Loucy (cell line): ENCODE measurements at regions not wholly inside any gene's neighbourhood (a gene's known extent, or its start where the extent isn't known, plus 50 kb on each side); places are given as distances from the start of the nearest gene placed in this dataset.

Source experiments
- H2AFZ ChIP-seq: fragments of 200-600 bp; sonication (generic); 2 replicates; pipeline ENCODE4 v1.6.0; 2016; ENCODE audit warnings: antibody characterized with exemption, mild to moderate bottlenecking, low read length, moderate library complexity
- H3F3A ChIP-seq: fragments of 200-600 bp; 2 replicates; pipeline ENCODE4 v1.6.0; 2016; ENCODE audit warnings: antibody characterized with exemption, low read depth, mild to moderate bottlenecking
- H3K27me3 ChIP-seq: fragments of 200-600 bp; sonication (generic); 2 replicates; pipeline ENCODE4 v1.6.1; 2014; ENCODE audit warnings: low read length, mild to moderate bottlenecking; ENCODE audit not compliant: insufficient read depth, poor library complexity, severe bottlenecking
- H3K36me3 ChIP-seq: fragments of 200-600 bp; sonication (generic); 2 replicates; pipeline ENCODE4 v1.6.1; 2016; ENCODE audit warnings: low read length; ENCODE audit not compliant: insufficient read depth
- H3K4me1 ChIP-seq: fragments of 200-600 bp; sonication (generic); 2 replicates; pipeline ENCODE4 v1.5.1; 2014; ENCODE audit warnings: low read length, mild to moderate bottlenecking; ENCODE audit not compliant: insufficient read depth, poor library complexity, severe bottlenecking
- H3K4me2 ChIP-seq: fragments of 200-600 bp; sonication (generic); 2 replicates; pipeline ENCODE4 v1.6.0; 2014; ENCODE audit warnings: antibody characterized with exemption, low read length, low read depth, mild to moderate bottlenecking; ENCODE audit not compliant: poor library complexity, severe bottlenecking
- H3K4me3 ChIP-seq: fragments of 200-600 bp; sonication (generic); 2 replicates; pipeline ENCODE4 v1.5.1; 2014; ENCODE audit warnings: low read length, mild to moderate bottlenecking, mixed read lengths; ENCODE audit not compliant: poor library complexity, severe bottlenecking
- H3K79me2 ChIP-seq: fragments of 200-600 bp; sonication (generic); 2 replicates; pipeline ENCODE4 v1.6.1; 2014; ENCODE audit warnings: low read length; ENCODE audit not compliant: insufficient read depth
- H3K9ac ChIP-seq: fragments of 200-600 bp; sonication (generic); 2 replicates; pipeline ENCODE4 v1.6.0; 2014; ENCODE audit warnings: mild to moderate bottlenecking, low read depth, low read length, moderate library complexity; ENCODE audit not compliant: poor library complexity, severe bottlenecking
- H3K9me2 ChIP-seq: fragments of 200-600 bp; sonication (generic); replicated peaks from 2 replicates; pipeline ENCODE4 v1.6.1; 2016; ENCODE audit warnings: low read depth, low read length, mixed read lengths
- H3K9me3 ChIP-seq: fragments of 200-600 bp; sonication (generic); 2 replicates; pipeline ENCODE4 v1.6.1; 2014; ENCODE audit warnings: mild to moderate bottlenecking, antibody characterized with exemption, low read length, low read depth; ENCODE audit not compliant: insufficient read depth
- H4K20me1 ChIP-seq: fragments of 200-600 bp; sonication (generic); 2 replicates; pipeline ENCODE4 v1.6.0; 2014; ENCODE audit warnings: antibody characterized with exemption, low read length, mild to moderate bottlenecking; ENCODE audit not compliant: insufficient read depth, poor library complexity, severe bottlenecking
- CTCF ChIP-seq: fragments of 200-600 bp; sonication (generic); conservative IDR thresholded peaks from 2 replicates; pipeline ENCODE4 v1.5.1; 2014; ENCODE audit warnings: mild to moderate bottlenecking, antibody characterized with exemption, low read length
- EZH2phosphoT487 ChIP-seq: fragments of 200-600 bp; IDR thresholded peaks from 2 replicates; pipeline ENCODE4 v1.6.1; 2018; ENCODE audit warnings: antibody characterized with exemption, mild to moderate bottlenecking, moderate library complexity, borderline replicate concordance

- Histone ChIP-seq H3K9me3 (no peaks in the 10 kb centered on the region), H3K4me2 (no peak overlapping the region), H3K9ac (no peak overlapping the region), H3F3A (no peaks in the 10 kb centered on the region), H2AFZ (no peak overlapping the region), H3K4me1 (no peaks in the 10 kb centered on the region), H3K9me2 (no peaks in the 10 kb centered on the region), H3K36me3 (no peaks in the 10 kb centered on the region), H3K79me2 (no peaks in the 10 kb centered on the region), H3K4me3 (no peak overlapping the region), H3K27me3 (no peaks in the 10 kb centered on the region), H4K20me1 (no peaks in the 10 kb centered on the region)
- TF ChIP-seq CTCF: no peak
- TF ChIP-seq EZH2phosphoT487: no peak
These were observed 124.2 kb upstream of the ZBTB40 start for GRCh38 chr1:22327411-22327810.

GRCh38 chr1:22328331-22329147 is 123.1 kb upstream of the ZBTB40 start:
- H3K9ac ChIP-seq: no peak overlapping the region
- TF ChIP-seq CTCF: no peak
- TF ChIP-seq EZH2phosphoT487: no peak
- H4K20me1 ChIP-seq: no peaks in the 10 kb centered on the region
- H3K27me3 ChIP-seq: no peaks in the 10 kb centered on the region
- no peak overlapping the region for H3K4me2 ChIP-seq
- no peaks in the 10 kb centered on the region for H3K9me3 ChIP-seq
- no peaks in the 10 kb centered on the region for H3K4me1 ChIP-seq
- H3K79me2 ChIP-seq: no peaks in the 10 kb centered on the region
- no peaks in the 10 kb centered on the region for H3K36me3 ChIP-seq
- H3K9me2 ChIP-seq: no peaks in the 10 kb centered on the region
- no peak overlapping the region for H2AFZ ChIP-seq
- no peaks in the 10 kb centered on the region for H3F3A ChIP-seq
- H3K4me3 ChIP-seq: no peak overlapping the region

- no peaks in the 10 kb centered on the region for H4K20me1 ChIP-seq
- no peak overlapping the region for H3K9ac ChIP-seq
- H3F3A ChIP-seq: no peaks in the 10 kb centered on the region
- H3K79me2 ChIP-seq: no peaks in the 10 kb centered on the region
- H3K9me3 ChIP-seq: no peaks in the 10 kb centered on the region
- no peaks in the 10 kb centered on the region for H3K27me3 ChIP-seq
- H3K4me1 ChIP-seq: no peaks in the 10 kb centered on the region
- no peak overlapping the region for H3K4me3 ChIP-seq
- H3K4me2 ChIP-seq: no peak overlapping the region
- no peak overlapping the region for H2AFZ ChIP-seq
- H3K36me3 ChIP-seq: no peaks in the 10 kb centered on the region
- no peaks in the 10 kb centered on the region for H3K9me2 ChIP-seq
- TF ChIP-seq EZH2phosphoT487 (no peak), CTCF (no peak)
These were observed 122.5 kb upstream of the ZBTB40 start for GRCh38 chr1:22329148-22329515.
